GM10248 (cell line): ENCODE measurements at regions not wholly inside any gene's neighbourhood (a gene's known extent, or its start where the extent isn't known, plus 50 kb on each side); places are given as distances from the start of the nearest gene placed in this dataset.

ENCODE experiments used
- CTCF ChIA-PET: fragments of 300-600 bp; sonication (Branson Sonifier 250); formaldehyde crosslinking; extraction: SDS; loops from one replicate; lab custom pipeline; 2021; ENCODE audit warnings: antibody characterized with exemption; lab: Yijun Ruan, JAX
- POLR2A ChIA-PET: fragments of 350-650 bp; sonication (Branson Sonifier 250); formaldehyde crosslinking; extraction: SDS; loops from one replicate; lab custom pipeline; 2020; ENCODE audit warnings: antibody characterized with exemption; lab: Yijun Ruan, JAX
- DNase-seq: peaks from one replicate; pipeline ENCODE4 v3.0.0; 2012; ENCODE audit errors: extremely low spot score
- TF ChIP-seq, protein P1 (sequence below): IDR thresholded peaks from 2 replicates; pipeline ENCODE4 v1.5.1; 2012; ENCODE audit warnings: mild to moderate bottlenecking, low read depth; ENCODE audit errors: extremely low read depth, missing control alignments, control extremely low read depth

GRCh38 chr16:11474617-11475291 lies 112.0 kb downstream of the LITAF start:
- POLR2A ChIA-PET, result no interaction called here
- DNase-seq, result no peak
- CTCF ChIA-PET, result interaction anchor here (1.3 to 2.1 kb wide), 3 partner anchors 8 to 66 kb away, joined by 4 to 6 read pairs (median 5); no protein-coding TSS in a partner anchor
- TF ChIP-seq, protein P1, sequence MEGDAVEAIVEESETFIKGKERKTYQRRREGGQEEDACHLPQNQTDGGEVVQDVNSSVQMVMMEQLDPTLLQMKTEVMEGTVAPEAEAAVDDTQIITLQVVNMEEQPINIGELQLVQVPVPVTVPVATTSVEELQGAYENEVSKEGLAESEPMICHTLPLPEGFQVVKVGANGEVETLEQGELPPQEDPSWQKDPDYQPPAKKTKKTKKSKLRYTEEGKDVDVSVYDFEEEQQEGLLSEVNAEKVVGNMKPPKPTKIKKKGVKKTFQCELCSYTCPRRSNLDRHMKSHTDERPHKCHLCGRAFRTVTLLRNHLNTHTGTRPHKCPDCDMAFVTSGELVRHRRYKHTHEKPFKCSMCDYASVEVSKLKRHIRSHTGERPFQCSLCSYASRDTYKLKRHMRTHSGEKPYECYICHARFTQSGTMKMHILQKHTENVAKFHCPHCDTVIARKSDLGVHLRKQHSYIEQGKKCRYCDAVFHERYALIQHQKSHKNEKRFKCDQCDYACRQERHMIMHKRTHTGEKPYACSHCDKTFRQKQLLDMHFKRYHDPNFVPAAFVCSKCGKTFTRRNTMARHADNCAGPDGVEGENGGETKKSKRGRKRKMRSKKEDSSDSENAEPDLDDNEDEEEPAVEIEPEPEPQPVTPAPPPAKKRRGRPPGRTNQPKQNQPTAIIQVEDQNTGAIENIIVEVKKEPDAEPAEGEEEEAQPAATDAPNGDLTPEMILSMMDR, result no peak

DNA sequence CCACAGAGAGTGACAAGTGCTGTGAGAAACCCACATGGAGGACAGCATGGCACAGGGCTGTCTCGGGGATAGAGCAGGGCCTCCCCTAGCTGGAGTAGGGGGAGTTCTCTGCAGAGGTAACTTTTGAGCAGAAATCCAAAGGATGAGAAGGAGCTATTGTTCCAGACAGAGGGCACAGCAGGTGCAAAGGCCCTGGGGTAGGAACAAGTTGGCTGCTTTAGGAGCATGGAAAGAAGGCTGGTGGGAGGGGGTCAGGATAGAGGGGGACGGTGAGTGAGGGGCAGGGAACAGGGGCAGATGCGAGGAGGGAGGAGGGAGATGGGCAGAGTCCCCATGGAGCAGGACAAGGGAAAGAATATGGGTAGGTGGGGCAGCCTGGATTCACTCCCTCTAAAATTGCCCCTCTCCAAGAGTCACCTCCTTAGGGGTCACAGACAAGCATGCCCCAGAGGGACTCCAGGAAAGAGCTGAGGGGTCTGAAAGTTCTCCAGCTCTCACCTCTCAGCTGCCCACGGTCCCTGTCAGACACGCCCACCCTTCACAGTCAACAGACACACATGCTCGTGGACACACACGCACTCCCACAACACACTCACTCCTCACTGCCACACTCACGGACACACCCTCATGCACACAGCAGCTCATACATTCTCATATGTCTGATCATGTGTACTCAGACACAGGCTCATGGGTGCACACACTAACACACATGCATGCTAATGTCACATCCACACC lies 110.7 kb downstream of the LITAF start:
- no peak for DNase-seq
- CTCF ChIA-PET, result interaction anchor here (1.1 to 1.6 kb wide), 2 partner anchors 9 to 80 kb away, joined by 3 to 4 read pairs; no protein-coding TSS in a partner anchor
- TF ChIP-seq, protein P1, result no peak
- POLR2A ChIA-PET, result interaction anchor here (0.6 kb wide), 1 partner anchor 38 kb away, joined by 8 read pairs; no protein-coding TSS in a partner anchor

GRCh38 chr16:11476676-11477075 lies 110.0 kb downstream of the LITAF start:
- ChIA-PET POLR2A (no interaction called here), CTCF (interaction anchor here (1.6 kb wide), 1 partner anchor 10 kb away, joined by 4 read pairs; no protein-coding TSS in a partner anchor)
- no peak for DNase-seq
- TF ChIP-seq, protein P1, result no peak

DNA sequence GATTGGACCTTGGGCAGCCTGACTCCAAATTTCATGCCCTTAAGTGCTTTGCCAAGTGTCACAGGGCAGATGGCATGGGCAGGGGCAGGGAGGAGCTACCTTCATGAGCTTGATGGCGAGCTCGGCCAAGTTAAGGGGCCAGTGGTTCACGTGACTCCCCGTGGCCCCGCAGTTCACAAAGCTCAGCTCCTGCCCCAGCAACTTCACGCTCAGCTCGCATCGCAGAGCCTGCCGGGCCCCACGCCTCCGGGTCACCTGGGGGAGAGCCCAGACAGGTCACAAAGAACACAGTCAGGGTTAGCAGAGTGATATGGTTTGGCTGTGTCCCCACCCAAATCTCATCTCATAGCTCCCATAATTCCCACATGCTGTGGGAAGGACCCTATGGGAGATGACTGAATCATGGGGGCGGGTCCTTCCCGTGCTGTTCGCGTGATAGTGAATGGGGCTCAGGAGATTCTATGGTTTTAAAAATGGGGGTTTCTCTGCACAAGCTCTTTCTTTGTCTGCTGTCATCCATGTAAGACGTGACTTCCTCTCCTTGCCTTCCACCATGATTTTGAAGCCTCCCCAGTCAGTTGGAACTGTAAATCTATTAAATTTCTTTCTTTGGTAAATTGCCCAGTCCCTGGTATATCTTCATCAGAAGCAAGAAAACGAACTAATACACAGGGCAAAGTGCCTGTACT lies 108.1 kb downstream of the LITAF start:
- TF ChIP-seq, protein P1, result no peak
- ChIA-PET CTCF (no interaction called here), POLR2A (no interaction called here)
- no peak for DNase-seq

- TF ChIP-seq, protein P1, result no peak
- CTCF ChIA-PET, result interaction anchor here (1.0 kb wide), 1 partner anchor 18 kb away, joined by 3 read pairs; no protein-coding TSS in a partner anchor
- no peak for DNase-seq
- POLR2A ChIA-PET, result no interaction called here
Observed at GRCh38 chr16:11479916-11480315, 106.8 kb downstream of the LITAF start.

- POLR2A ChIA-PET, result no interaction called here
Observed at GRCh38 chr16:11480634-11481033, 106.1 kb downstream of the LITAF start.

More at GRCh38 chr16:11480634-11481033, 106.1 kb downstream of the LITAF start:
- CTCF ChIA-PET, result interaction anchor here (1.0 kb wide), 1 partner anchor 19 kb away, joined by 3 read pairs; no protein-coding TSS in a partner anchor
- TF ChIP-seq, protein P1, result no peak
- no peak for DNase-seq
